ENCODE measurements at regions not wholly inside any gene's neighbourhood (a gene's known extent, or its start where the extent isn't known, plus 50 kb on each side); places are given as distances from the start of the nearest gene placed in this dataset.

DNA sequence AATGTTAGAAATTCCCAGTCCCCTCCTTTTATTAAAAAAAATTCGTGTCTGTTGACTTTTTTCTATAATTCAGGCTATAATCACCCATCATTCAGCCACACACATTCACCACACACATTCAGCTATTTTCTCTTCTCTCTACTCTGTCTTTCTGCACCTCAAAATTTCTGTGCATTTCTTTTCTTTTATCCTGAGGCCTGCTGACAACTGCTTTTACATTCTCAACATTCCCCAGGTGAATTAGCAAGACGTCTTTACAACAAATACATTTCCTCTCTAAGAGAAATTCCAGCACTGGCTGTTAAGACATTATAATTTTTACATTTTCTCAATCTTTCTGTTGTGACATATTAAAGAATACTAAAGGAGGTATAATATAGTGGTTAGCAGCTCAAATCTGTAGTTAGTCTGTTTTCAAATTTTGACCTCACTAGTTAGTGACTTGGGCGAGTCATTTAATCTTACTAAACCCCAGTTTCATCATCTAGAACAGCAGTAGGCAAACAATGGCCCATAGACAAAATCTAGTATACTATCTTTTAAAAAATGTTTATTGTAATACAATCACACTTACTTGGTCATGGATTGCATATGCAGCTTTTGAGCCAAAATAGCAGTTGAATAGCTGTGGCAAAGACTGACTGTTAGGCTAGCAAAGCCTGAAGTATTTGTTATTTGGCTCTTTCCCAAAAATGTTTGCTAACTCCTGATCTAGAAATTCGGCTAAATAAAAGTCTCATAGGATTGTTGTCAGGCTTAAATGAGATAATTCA is 350.7 kb downstream of the NSUN3 start:
- no peak for TF ChIP-seq EP300 (IDR thresholded peaks at IDR 0.05)
- TF ChIP-seq, protein P1, sequence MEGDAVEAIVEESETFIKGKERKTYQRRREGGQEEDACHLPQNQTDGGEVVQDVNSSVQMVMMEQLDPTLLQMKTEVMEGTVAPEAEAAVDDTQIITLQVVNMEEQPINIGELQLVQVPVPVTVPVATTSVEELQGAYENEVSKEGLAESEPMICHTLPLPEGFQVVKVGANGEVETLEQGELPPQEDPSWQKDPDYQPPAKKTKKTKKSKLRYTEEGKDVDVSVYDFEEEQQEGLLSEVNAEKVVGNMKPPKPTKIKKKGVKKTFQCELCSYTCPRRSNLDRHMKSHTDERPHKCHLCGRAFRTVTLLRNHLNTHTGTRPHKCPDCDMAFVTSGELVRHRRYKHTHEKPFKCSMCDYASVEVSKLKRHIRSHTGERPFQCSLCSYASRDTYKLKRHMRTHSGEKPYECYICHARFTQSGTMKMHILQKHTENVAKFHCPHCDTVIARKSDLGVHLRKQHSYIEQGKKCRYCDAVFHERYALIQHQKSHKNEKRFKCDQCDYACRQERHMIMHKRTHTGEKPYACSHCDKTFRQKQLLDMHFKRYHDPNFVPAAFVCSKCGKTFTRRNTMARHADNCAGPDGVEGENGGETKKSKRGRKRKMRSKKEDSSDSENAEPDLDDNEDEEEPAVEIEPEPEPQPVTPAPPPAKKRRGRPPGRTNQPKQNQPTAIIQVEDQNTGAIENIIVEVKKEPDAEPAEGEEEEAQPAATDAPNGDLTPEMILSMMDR (IDR thresholded peaks at IDR 0.05) = no peak
